ENCODE measurements at regions not wholly inside any gene's neighbourhood (a gene's known extent, or its start where the extent isn't known, plus 50 kb on each side); places are given as distances from the start of the nearest gene placed in this dataset.

GRCh38 chr9:119050281-119050680, 319.0 kb downstream of the BRINP1 start:
- TF ChIP-seq ZNF274 (IDR thresholded peaks at IDR 0.05; ENCODE audit: low read depth, low read length) (no peak), YY1 (IDR thresholded peaks at IDR 0.05; ENCODE audit: insufficient read depth, insufficient read length) (no peak)
